ENCODE measurements at regions not wholly inside any gene's neighbourhood (a gene's known extent, or its start where the extent isn't known, plus 50 kb on each side); places are given as distances from the start of the nearest gene placed in this dataset.

GRCh38 chr5:89546657-89547056, 663.7 kb upstream of the MEF2C start:
- TF ChIP-seq CTCF (IDR thresholded peaks at IDR 0.05): no peak
- TF ChIP-seq POLR2A (IDR thresholded peaks at IDR 0.05): no peak
- H3K4me3 ChIP-seq: no peak overlapping the region
- ATAC-seq (no peak), DNase-seq (no peak)
- H3K27me3 ChIP-seq: no peaks in the 10 kb centered on the region
- WGBS, 2 donors: 88 to 89% methylated on average over 1 of the region's 1 CpG
- H3K9me3 ChIP-seq: no peaks in the 10 kb centered on the region
- H3K4me1 ChIP-seq: no peaks in the 10 kb centered on the region
- intact Hi-C loops (cut with DNase I): no loop called here
- H3K36me3 ChIP-seq (replicated peaks in 1 of 2; ENCODE audit: insufficient read depth in 1 of 2, low read depth in 2 of 2): no peaks in the 10 kb centered on the region
- H3K27ac ChIP-seq: no peak overlapping the region

- TF ChIP-seq CTCF (IDR thresholded peaks at IDR 0.05) (no peak), POLR2A (IDR thresholded peaks at IDR 0.05) (no peak)
- intact Hi-C loops (cut with DNase I): no loop called here
- Histone ChIP-seq H3K27ac (no peak overlapping the region), H3K4me3 (no peak overlapping the region), H3K36me3 (replicated peaks in 1 of 2; ENCODE audit: insufficient read depth in 1 of 2, low read depth in 2 of 2) (no peaks in the 10 kb centered on the region), H3K4me1 (no peaks in the 10 kb centered on the region), H3K27me3 (no peaks in the 10 kb centered on the region), H3K9me3 (no peaks in the 10 kb centered on the region)
- no peak for DNase-seq
- no peak for ATAC-seq
- WGBS, 2 donors: 82 to 87% methylated on average over 5 of the region's 5 CpGs
These were observed 662.6 kb upstream of the MEF2C start for GRCh38 chr5:89545626-89546025.

- no peaks in the 10 kb centered on the region for H3K27me3 ChIP-seq
- no peaks in the 10 kb centered on the region for H3K36me3 ChIP-seq (replicated peaks in 1 of 2; ENCODE audit: insufficient read depth in 1 of 2, low read depth in 2 of 2)
- no peak for TF ChIP-seq POLR2A (IDR thresholded peaks at IDR 0.05)
- no peak for TF ChIP-seq CTCF (IDR thresholded peaks at IDR 0.05)
- ATAC-seq (no peak), DNase-seq (no peak)
- 85 to 86% methylated on average over 2 of the region's 2 CpGs for WGBS, 2 donors
- H3K4me1 ChIP-seq: no peaks in the 10 kb centered on the region
- intact Hi-C loops (cut with DNase I): no loop called here
- H3K27ac ChIP-seq: no peak overlapping the region
- no peaks in the 10 kb centered on the region for H3K9me3 ChIP-seq
- no peak overlapping the region for H3K4me3 ChIP-seq
These were observed 662.1 kb upstream of the MEF2C start for GRCh38 chr5:89545076-89545475.

- no peaks in the 10 kb centered on the region for H3K4me1 ChIP-seq
- H3K9me3 ChIP-seq: no peaks in the 10 kb centered on the region
- no peak overlapping the region for H3K4me3 ChIP-seq
- ATAC-seq (no peak), DNase-seq (no peak)
- no peak for TF ChIP-seq CTCF (IDR thresholded peaks at IDR 0.05)
- no peak for TF ChIP-seq POLR2A (IDR thresholded peaks at IDR 0.05)
- H3K27me3 ChIP-seq: no peaks in the 10 kb centered on the region
- intact Hi-C loops (cut with DNase I): no loop called here
- no peaks in the 10 kb centered on the region for H3K36me3 ChIP-seq (replicated peaks in 1 of 2; ENCODE audit: insufficient read depth in 1 of 2, low read depth in 2 of 2)
- 87 to 90% methylated on average over 3 of the region's 3 CpGs for WGBS, 2 donors
- no peak overlapping the region for H3K27ac ChIP-seq
These were observed 659.8 kb upstream of the MEF2C start for GRCh38 chr5:89542736-89543135.

GRCh38 chr5:89537800-89538199, 654.8 kb upstream of the MEF2C start:
- DNase-seq (no peak), ATAC-seq (no peak)
- no peak overlapping the region for H3K27ac ChIP-seq
- H3K4me3 ChIP-seq: no peak overlapping the region
- intact Hi-C loops (cut with DNase I): no loop called here
- 89 to 92% methylated on average over 2 of the region's 2 CpGs for WGBS, 2 donors
- no peaks in the 10 kb centered on the region for H3K9me3 ChIP-seq
- no peaks in the 10 kb centered on the region for H3K4me1 ChIP-seq
- no peaks in the 10 kb centered on the region for H3K36me3 ChIP-seq (replicated peaks in 1 of 2; ENCODE audit: insufficient read depth in 1 of 2, low read depth in 2 of 2)
- TF ChIP-seq POLR2A (IDR thresholded peaks at IDR 0.05) (no peak), CTCF (IDR thresholded peaks at IDR 0.05) (no peak)
- no peaks in the 10 kb centered on the region for H3K27me3 ChIP-seq
